HG03196 (cell line): ENCODE measurements at regions not wholly inside any gene's neighbourhood (a gene's known extent, or its start where the extent isn't known, plus 50 kb on each side); places are given as distances from the start of the nearest gene placed in this dataset.

ENCODE experiments used
- ATAC-seq: cut with Tn5 transposase; IDR thresholded peaks from one replicate; pipeline ENCODE4 v1.9.1; 2021; ENCODE audit not compliant: unreplicated experiment

- no peak for ATAC-seq
These were observed 155.7 kb upstream of the SASH1 start for GRCh38 chr6:148186916-148187315.

DNA sequence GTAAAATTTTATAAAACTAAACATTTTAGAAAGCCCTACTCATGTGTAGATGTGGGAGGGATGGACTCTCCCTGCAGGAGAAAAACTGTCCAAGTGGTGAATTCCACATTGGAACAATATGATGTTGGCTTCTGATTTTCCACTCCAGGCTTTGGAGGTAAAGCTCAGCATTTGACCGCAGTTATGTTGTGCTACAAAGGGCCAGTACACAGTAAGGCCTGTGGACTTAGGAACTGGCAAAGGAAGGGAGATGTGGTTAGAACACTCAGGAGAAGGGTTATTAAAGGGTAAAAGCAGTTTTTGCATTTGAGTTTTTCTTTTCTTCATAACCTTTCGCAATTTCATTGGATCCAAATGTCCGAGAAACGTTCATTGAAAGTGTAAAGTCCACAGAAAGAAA, 150.3 kb upstream of the SASH1 start:
- no peak for ATAC-seq

GRCh38 chr6:148193063-148193680, 149.5 kb upstream of the SASH1 start:
- no peak for ATAC-seq

- ATAC-seq: no peak
These were observed 147.1 kb upstream of the SASH1 start for GRCh38 chr6:148195511-148195910.

DNA sequence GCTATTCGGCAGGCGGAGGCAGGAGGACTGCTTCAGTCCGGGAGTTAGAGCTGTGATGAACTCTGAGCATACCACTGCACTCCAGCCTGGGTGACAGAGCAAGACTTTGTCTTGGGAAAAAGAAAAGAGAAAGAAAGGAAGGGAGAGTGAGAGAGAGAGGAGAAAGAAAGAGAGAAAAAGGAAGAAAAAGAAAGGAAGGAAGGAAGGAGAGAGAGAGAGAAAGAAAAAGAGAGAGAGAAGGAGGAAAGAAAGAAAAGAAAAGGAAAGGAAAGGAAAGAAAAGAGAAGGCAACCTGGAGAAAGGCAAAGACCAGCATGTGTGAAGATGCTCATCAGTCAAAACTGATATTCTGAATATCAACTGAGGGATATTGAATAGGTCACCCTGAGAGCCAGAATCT, 143.1 kb upstream of the SASH1 start:
- no peak for ATAC-seq

GRCh38 chr6:148200293-148200692, 142.3 kb upstream of the SASH1 start:
- ATAC-seq: no peak

DNA sequence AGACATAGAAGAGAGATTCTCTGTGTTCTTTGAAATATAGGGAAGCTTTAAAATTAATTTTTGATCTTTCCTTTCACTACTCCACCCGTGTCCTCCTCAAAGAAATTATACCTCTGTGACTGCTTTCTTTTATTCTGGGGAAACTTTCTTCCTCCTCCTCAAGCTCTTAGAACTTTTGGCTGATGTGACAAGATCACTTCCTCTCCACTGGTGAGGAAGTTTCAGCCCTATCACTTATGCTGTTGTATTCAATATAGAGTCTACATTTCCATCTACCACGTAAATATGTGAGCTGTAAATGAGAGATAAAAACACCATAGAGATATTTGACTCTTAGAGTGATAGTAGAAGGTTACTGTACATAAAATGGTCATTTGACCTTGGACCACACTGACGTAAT, 141.9 kb upstream of the SASH1 start:
- ATAC-seq: no peak

DNA sequence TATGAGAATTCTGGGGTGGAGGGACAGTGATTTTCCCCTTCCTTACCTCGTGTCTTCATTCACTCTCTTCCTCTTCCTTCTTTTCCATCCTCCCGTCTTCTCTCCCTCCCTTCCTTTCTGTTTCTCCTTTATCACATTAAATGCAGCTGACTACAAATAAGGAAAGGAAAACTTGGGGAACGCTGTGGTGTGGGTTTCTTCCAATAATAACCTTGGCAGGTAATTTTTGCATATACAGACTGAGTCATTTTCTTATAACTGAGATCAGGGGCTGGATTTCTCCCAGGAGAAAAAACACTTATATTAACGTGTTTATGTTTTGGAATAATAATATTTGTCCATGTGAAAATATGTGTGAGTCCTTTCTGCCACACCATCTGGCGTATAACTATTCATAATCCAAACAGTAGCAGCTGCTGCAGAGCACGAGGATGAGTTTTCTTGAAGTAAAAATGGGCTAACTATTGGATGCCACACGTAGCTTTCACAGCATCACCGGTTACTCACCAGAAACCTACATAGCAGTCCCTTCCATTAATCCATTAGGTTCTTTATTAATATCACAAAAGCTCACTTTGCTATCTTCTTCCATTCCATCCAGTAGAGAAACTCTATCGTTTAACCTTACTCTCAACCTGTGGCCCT, 139.2 kb upstream of the SASH1 start:
- ATAC-seq: no peak

- peak; percentile 99 for ATAC-seq
These were observed 138.7 kb upstream of the SASH1 start for GRCh38 chr6:148203970-148204369.

- no peak for ATAC-seq
These were observed 134.3 kb upstream of the SASH1 start for GRCh38 chr6:148208298-148208697.

- no peak for ATAC-seq
These were observed 130.8 kb upstream of the SASH1 start for GRCh38 chr6:148211777-148212324.

GRCh38 chr6:148212366-148212765, 130.3 kb upstream of the SASH1 start:
- ATAC-seq: no peak

DNA sequence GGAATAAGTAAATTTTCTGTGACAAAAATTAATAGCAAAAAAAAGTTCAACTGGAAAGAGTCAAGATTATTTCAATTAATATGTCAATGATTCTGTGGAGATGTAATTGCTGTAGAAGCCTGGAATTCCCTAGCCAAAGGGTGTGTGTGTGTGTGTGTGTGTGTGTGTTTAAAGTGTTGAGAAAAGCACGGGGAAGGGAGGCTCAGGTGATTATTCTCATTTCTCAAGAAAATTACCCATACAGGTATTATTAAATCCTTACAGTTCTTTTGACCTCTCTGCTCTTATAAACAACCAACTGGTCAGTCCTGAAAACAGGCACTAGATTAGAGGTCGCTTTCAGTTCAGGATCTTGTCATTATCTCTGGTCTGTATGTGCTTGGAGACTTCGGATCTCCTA, 129.3 kb upstream of the SASH1 start:
- no peak for ATAC-seq

DNA sequence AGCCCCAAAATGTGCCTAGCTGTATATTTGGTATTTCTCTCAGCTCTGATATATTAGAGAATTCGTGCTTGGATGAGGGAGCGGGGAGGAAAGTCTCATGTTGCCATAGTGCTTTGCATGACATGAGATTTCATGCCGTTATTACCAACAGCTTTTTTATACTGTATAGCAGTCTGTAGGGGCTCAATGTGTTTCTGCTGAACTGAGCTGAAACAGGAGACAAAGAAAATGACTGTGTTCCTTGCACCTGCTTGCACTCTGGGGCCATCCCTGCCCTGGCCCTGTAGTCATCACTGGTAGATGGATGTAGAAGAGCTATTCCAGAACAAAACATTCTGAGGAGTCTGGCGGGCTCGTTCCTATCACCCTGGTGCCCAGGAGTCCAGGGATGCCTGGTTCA, 128.0 kb upstream of the SASH1 start:
- no peak for ATAC-seq

DNA sequence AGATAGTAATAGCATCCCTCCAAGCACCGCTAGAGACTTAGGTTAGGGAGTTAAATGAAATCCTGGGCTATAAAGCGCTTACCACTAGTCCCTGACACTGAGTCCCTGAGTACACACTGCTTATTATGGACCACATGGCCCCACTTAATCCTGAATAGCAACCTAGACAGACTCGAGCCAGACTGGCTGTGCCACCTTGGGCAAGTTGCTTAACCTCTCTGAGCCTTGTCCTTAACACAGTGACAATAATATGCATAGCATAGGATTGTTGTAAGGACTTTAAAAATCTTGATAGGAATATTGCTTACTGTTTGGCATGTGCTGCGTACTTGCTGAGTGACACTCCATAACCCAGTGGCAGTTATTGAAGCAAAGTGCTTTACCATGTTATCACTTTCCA, 125.6 kb upstream of the SASH1 start:
- no peak for ATAC-seq

DNA sequence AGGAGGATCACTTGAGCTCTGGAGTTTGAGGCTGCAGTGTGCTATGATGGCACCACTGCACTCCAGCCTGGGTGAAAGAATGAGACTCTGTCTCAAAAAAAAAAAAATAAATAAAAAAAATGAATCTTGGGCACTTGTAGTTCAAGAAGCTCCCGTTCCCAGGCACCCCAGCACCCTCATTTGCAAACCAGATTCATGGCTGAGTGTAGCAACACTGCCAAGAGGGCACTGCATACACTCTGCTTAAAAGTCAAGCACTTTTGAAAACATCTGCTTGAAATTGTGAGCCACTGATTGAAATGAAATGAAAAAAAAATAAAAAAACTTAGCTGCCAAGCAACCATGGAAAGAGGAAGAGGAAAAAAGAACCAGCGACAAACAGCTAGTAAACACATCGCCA, 124.7 kb upstream of the SASH1 start:
- no peak for ATAC-seq

- no peak for ATAC-seq
These were observed 123.9 kb upstream of the SASH1 start for GRCh38 chr6:148218542-148219258.

DNA sequence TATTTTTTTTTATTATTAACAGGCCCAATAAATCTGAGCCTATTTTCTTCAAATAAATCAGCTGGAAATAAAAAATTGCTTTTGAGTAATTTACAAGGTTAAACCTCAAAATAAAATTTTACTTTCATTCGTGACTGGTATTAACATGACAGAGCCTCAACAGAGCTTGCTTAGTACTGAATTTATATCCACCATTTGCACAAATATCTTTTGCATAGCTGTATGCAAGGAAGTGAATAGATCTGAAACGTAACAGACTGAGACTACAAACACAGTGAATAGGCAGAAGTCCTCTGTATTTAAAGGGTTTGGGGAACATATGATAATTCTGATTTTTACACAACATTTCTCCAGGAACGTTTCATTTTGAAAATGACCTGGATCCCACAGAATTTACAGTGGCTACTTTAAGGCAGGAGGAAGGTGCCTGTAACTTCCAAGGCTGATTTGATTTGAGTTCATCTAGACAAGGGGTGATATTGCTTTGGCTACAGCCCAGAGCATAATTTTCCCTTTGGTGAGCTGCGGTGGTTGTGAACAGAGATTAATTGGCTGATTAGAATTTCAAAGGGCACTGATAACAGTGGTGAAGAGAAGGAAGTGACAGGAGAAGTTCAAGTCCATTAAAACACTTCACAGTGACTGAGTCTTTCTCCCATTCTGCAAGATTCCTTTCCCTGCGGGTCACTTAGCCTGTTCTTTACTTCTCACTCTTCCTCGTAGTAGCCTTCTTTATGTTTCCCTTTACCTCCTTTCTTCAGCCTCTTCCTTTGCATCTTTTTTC, 121.2 kb upstream of the SASH1 start:
- no peak for ATAC-seq

- ATAC-seq: no peak
These were observed 120.3 kb upstream of the SASH1 start for GRCh38 chr6:148222376-148222775.

DNA sequence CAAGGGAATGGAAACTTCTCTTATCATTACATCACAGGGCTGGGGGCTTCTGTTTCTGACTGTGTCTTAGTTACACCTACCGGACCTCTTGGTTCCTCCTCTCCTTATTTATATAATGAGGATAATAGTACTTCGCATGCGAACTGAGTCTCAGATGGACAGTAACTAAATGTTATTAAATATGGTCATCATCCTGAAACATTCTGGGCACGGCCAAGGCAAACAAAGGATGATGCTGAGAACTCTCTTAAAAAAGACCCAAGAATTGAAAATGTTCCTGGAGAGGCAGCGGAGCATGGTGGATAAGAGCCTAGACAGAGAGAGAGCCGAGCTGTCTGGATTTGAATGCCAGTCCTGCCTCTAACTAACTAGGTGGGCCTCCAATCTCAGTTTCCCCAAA, 119.8 kb upstream of the SASH1 start:
- no peak for ATAC-seq

DNA sequence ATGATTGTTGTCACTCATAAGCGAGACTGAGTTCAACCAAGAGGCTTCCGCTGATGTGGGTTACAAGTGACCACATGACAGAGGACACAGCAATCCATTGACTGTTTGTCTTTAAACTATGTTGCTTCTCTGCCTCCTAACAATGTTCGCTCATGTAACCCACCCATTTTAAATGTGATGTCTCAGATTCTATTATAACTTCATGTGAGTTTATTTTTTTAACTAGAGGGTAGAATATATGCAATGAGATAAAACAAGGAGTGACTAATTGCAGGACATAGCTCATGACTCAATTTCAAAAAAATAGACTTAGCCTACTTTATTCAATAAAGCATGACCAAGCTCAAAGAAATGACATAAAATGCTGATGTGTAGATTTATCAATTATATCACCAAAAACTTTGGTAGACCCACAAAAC, 119.2 kb upstream of the SASH1 start:
- ATAC-seq: no peak
